HEK293 (cell line): ENCODE measurements at regions not wholly inside any gene's neighbourhood (a gene's known extent, or its start where the extent isn't known, plus 50 kb on each side); places are given as distances from the start of the nearest gene placed in this dataset.

ENCODE experiments used
- CTCF ChIA-PET: fragments of 350-600 bp; formaldehyde crosslinking; extraction: SDS; loops from one replicate; lab custom pipeline; 2021; ENCODE audit warnings: antibody characterized with exemption; lab: Yijun Ruan, JAX
- POLR2A ChIA-PET: fragments of 300-600 bp; formaldehyde crosslinking; extraction: SDS; loops from one replicate; lab custom pipeline; 2020; ENCODE audit warnings: antibody characterized with exemption, inconsistent platforms; lab: Yijun Ruan, JAX
- H3K27ac ChIP-seq: fragments of 200-500 bp; sonication (Bioruptor generic); 2 replicates; pipeline ENCODE4 v1.5.1; 2014; ENCODE audit warnings: low read depth, low read length, control low read depth, inconsistent platforms; ENCODE audit errors: extremely low read depth
- H3K36me3 ChIP-seq, 2 experiments: fragments of 200-500 bp in 1 of 2; sonication (Bioruptor generic) in 1 of 2; 1 replicate in 1 of 2; 2 replicates in 1 of 2; pipeline ENCODE4 v1.5.1; 2014 to 2017; ENCODE audit warnings: inconsistent platforms in 2 of 2, low read length in 2 of 2; ENCODE audit not compliant: control insufficient read depth in 2 of 2, insufficient read depth in 1 of 2
- H3K4me1 ChIP-seq: fragments of 200-500 bp; sonication (Bioruptor generic); 2 replicates; pipeline ENCODE4 v1.5.1; 2014; ENCODE audit warnings: mild to moderate bottlenecking, low read length, inconsistent platforms; ENCODE audit not compliant: control insufficient read depth, insufficient read depth
- H3K4me3 ChIP-seq: 2 replicates; pipeline ENCODE4 v1.5.1; 2011; ENCODE audit warnings: low read depth, mild to moderate bottlenecking, control low read depth, low read length, moderate library complexity
- H3K9me3 ChIP-seq: fragments of 200-500 bp; sonication (Bioruptor generic); 2 replicates; pipeline ENCODE4 v1.5.1; 2014; ENCODE audit warnings: low read depth, low read length, inconsistent platforms; ENCODE audit not compliant: control insufficient read depth, insufficient read depth
- BCL11A ChIP-seq: fragments of 450-650 bp; formaldehyde crosslinking; IDR thresholded peaks from 2 replicates; pipeline ENCODE4 v1.5.1; 2016; ENCODE audit warnings: low read depth, missing biosample characterization, missing genetic modification characterization
- HOXC10 ChIP-seq: sonication (generic); formaldehyde crosslinking; IDR thresholded peaks from 2 replicates; pipeline ENCODE4 v1.8.1; 2023; ENCODE audit warnings: mild to moderate bottlenecking, missing genetic modification reagents
- KLF10 ChIP-seq: fragments of 450-650 bp; IDR thresholded peaks from 2 replicates; pipeline ENCODE4 v1.5.1; 2018; ENCODE audit warnings: missing biosample characterization, mild to moderate bottlenecking, missing genetic modification characterization
- KLF7 ChIP-seq: fragments of 450-650 bp; formaldehyde crosslinking; IDR thresholded peaks from 2 replicates; pipeline ENCODE4 v1.5.1; 2016; ENCODE audit warnings: missing biosample characterization, missing genetic modification characterization, borderline replicate concordance
- MEIS1 ChIP-seq: sonication (generic); formaldehyde crosslinking; IDR thresholded peaks from 2 replicates; pipeline ENCODE4 v1.8.1; 2022; ENCODE audit warnings: missing genetic modification reagents, mild to moderate bottlenecking, borderline replicate concordance
- RBAK ChIP-seq: fragments of 450-650 bp; formaldehyde crosslinking; IDR thresholded peaks from 2 replicates; pipeline ENCODE4 v1.5.1; 2016; ENCODE audit warnings: missing biosample characterization, missing genetic modification characterization
- YY1 ChIP-seq: fragments of 450-650 bp; formaldehyde crosslinking; IDR thresholded peaks from 2 replicates; pipeline ENCODE4 v1.5.1; 2018; ENCODE audit warnings: missing biosample characterization, missing genetic modification characterization
- YY2 ChIP-seq: fragments of 450-650 bp; formaldehyde crosslinking; IDR thresholded peaks from 2 replicates; pipeline ENCODE4 v1.5.1; 2016; ENCODE audit warnings: missing biosample characterization, missing genetic modification characterization
- ZNF138 ChIP-seq: fragments of 450-650 bp; formaldehyde crosslinking; IDR thresholded peaks from 2 replicates; pipeline ENCODE4 v1.5.1; 2016; ENCODE audit warnings: missing biosample characterization, missing genetic modification characterization, borderline replicate concordance
- ZNF23 ChIP-seq: fragments of 450-650 bp; formaldehyde crosslinking; IDR thresholded peaks from 2 replicates; pipeline ENCODE4 v1.5.1; 2016; ENCODE audit warnings: missing biosample characterization, missing genetic modification characterization, borderline replicate concordance
- ZNF426 ChIP-seq: fragments of 450-650 bp; formaldehyde crosslinking; IDR thresholded peaks from 2 replicates; pipeline ENCODE4 v1.5.1; 2017; ENCODE audit warnings: missing biosample characterization, missing genetic modification characterization, mild to moderate bottlenecking, inconsistent platforms, moderate library complexity
- ZNF433 ChIP-seq: fragments of 450-650 bp; formaldehyde crosslinking; IDR thresholded peaks from 2 replicates; pipeline ENCODE4 v1.5.1; 2016; ENCODE audit warnings: missing biosample characterization, missing genetic modification characterization, low read depth
- ZNF510 ChIP-seq: fragments of 450-650 bp; formaldehyde crosslinking; IDR thresholded peaks from 2 replicates; pipeline ENCODE4 v1.5.1; 2018; ENCODE audit warnings: mild to moderate bottlenecking, missing genetic modification characterization, missing biosample characterization; ENCODE audit not compliant: insufficient replicate concordance
- ZNF514 ChIP-seq: fragments of 450-650 bp; formaldehyde crosslinking; IDR thresholded peaks from 2 replicates; pipeline ENCODE4 v1.5.1; 2016; ENCODE audit warnings: missing biosample characterization, missing genetic modification characterization
- ZNF548 ChIP-seq: fragments of 450-650 bp; formaldehyde crosslinking; IDR thresholded peaks from 2 replicates; pipeline ENCODE4 v1.5.1; 2016; ENCODE audit warnings: missing biosample characterization, missing genetic modification characterization
- ZNF549 ChIP-seq: fragments of 450-650 bp; IDR thresholded peaks from 2 replicates; pipeline ENCODE4 v1.5.1; 2018; ENCODE audit warnings: missing biosample characterization, missing genetic modification characterization, mild to moderate bottlenecking, inconsistent platforms, moderate library complexity
- ZNF610 ChIP-seq: fragments of 450-650 bp; formaldehyde crosslinking; IDR thresholded peaks from 2 replicates; pipeline ENCODE4 v1.5.1; 2016; ENCODE audit warnings: missing biosample characterization, missing genetic modification characterization, borderline replicate concordance
- ZNF621 ChIP-seq: fragments of 450-650 bp; formaldehyde crosslinking; IDR thresholded peaks from 2 replicates; pipeline ENCODE4 v1.5.1; 2017; ENCODE audit warnings: missing biosample characterization, missing genetic modification characterization
- ZNF629 ChIP-seq: fragments of 450-650 bp; formaldehyde crosslinking; IDR thresholded peaks from 2 replicates; pipeline ENCODE4 v1.5.1; 2017; ENCODE audit warnings: missing biosample characterization, missing genetic modification characterization
- ZSCAN23 ChIP-seq: fragments of 450-650 bp; formaldehyde crosslinking; IDR thresholded peaks from 2 replicates; pipeline ENCODE4 v1.5.1; 2016; ENCODE audit warnings: missing biosample characterization, missing genetic modification characterization
- TF ChIP-seq, protein P1 (sequence below): fragments of 450-650 bp; formaldehyde crosslinking; conservative IDR thresholded peaks from 2 replicates; pipeline ENCODE4 v1.5.1; 2016; ENCODE audit warnings: low read depth, missing biosample characterization, missing genetic modification characterization
- TF ChIP-seq, protein P2 (sequence below): fragments of 450-650 bp; formaldehyde crosslinking; IDR thresholded peaks from 2 replicates; pipeline ENCODE4 v1.5.1; 2016; ENCODE audit warnings: missing biosample characterization, missing genetic modification characterization
- TF ChIP-seq, protein P3 (sequence below): fragments of 450-650 bp; formaldehyde crosslinking; IDR thresholded peaks from 2 replicates; pipeline ENCODE4 v1.5.1; 2016; ENCODE audit warnings: missing biosample characterization, missing genetic modification characterization
- TF ChIP-seq, protein P4 (sequence below): fragments of 450-650 bp; formaldehyde crosslinking; IDR thresholded peaks from 2 replicates; pipeline ENCODE4 v1.5.1; 2016; ENCODE audit warnings: missing biosample characterization, missing genetic modification characterization
- TF ChIP-seq, protein P5 (sequence below): fragments of 450-650 bp; formaldehyde crosslinking; IDR thresholded peaks from 2 replicates; pipeline ENCODE4 v1.5.1; 2016; ENCODE audit warnings: missing biosample characterization, missing genetic modification characterization

DNA sequence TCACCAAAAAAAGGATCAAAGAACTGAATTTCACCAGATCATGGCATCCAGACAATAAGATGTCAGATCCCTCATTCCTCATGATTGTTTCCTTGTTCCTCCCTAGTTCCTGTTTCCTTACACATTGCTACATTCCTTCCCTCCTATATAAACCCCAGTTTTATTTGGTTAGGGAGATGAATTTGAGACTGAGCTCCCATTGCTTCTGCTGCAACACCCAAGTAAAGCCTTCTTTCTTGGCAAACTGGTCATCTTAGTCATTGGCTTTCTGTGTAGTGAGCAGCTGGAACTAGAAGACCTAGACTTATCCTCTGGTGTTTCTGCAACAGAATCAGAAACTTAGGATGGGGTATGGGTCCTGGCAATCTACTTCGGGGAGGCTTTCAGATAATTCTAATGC is 217.9 kb downstream of the NOVA1 start:
- TF ChIP-seq, protein P1, sequence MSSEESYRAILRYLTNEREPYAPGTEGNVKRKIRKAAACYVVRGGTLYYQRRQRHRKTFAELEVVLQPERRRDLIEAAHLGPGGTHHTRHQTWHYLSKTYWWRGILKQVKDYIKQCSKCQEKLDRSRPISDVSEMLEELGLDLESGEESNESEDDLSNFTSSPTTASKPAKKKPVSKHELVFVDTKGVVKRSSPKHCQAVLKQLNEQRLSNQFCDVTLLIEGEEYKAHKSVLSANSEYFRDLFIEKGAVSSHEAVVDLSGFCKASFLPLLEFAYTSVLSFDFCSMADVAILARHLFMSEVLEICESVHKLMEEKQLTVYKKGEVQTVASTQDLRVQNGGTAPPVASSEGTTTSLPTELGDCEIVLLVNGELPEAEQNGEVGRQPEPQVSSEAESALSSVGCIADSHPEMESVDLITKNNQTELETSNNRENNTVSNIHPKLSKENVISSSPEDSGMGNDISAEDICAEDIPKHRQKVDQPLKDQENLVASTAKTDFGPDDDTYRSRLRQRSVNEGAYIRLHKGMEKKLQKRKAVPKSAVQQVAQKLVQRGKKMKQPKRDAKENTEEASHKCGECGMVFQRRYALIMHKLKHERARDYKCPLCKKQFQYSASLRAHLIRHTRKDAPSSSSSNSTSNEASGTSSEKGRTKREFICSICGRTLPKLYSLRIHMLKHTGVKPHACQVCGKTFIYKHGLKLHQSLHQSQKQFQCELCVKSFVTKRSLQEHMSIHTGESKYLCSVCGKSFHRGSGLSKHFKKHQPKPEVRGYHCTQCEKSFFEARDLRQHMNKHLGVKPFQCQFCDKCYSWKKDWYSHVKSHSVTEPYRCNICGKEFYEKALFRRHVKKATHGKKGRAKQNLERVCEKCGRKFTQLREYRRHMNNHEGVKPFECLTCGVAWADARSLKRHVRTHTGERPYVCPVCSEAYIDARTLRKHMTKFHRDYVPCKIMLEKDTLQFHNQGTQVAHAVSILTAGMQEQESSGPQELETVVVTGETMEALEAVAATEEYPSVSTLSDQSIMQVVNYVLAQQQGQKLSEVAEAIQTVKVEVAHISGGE (tag by site-specific recombination), result no peak
- no peak for TF ChIP-seq ZNF549 (tag by site-specific recombination)
- no peak for TF ChIP-seq ZSCAN23
- no peak for TF ChIP-seq ZNF629 (tag by site-specific recombination)
- TF ChIP-seq BCL11A (tag by site-specific recombination), result no peak
- TF ChIP-seq HOXC10 (CRISPR knock-in tag), result no peak
- TF ChIP-seq KLF10 (tag by site-specific recombination), result no peak
- no peak for TF ChIP-seq MEIS1
- TF ChIP-seq YY1 (tag by site-specific recombination), result no peak
- no peak for TF ChIP-seq KLF7 (tag by site-specific recombination)
- no peak for TF ChIP-seq RBAK (tag by site-specific recombination)
- no peak for TF ChIP-seq ZNF510 (tag by site-specific recombination)
- no peak for TF ChIP-seq ZNF548
- TF ChIP-seq, protein P2, sequence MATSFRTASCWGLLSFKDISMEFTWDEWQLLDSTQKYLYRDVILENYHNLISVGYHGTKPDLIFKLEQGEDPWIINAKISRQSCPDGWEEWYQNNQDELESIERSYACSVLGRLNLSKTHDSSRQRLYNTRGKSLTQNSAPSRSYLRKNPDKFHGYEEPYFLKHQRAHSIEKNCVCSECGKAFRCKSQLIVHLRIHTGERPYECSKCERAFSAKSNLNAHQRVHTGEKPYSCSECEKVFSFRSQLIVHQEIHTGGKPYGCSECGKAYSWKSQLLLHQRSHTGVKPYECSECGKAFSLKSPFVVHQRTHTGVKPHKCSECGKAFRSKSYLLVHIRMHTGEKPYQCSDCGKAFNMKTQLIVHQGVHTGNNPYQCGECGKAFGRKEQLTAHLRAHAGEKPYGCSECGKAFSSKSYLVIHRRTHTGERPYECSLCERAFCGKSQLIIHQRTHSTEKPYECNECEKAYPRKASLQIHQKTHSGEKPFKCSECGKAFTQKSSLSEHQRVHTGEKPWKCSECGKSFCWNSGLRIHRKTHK (tag by site-specific recombination), result no peak
- TF ChIP-seq, protein P3, sequence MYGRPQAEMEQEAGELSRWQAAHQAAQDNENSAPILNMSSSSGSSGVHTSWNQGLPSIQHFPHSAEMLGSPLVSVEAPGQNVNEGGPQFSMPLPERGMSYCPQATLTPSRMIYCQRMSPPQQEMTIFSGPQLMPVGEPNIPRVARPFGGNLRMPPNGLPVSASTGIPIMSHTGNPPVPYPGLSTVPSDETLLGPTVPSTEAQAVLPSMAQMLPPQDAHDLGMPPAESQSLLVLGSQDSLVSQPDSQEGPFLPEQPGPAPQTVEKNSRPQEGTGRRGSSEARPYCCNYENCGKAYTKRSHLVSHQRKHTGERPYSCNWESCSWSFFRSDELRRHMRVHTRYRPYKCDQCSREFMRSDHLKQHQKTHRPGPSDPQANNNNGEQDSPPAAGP (tag by site-specific recombination), result no peak
- TF ChIP-seq ZNF23 (tag by site-specific recombination), result no peak
- TF ChIP-seq, protein P4, sequence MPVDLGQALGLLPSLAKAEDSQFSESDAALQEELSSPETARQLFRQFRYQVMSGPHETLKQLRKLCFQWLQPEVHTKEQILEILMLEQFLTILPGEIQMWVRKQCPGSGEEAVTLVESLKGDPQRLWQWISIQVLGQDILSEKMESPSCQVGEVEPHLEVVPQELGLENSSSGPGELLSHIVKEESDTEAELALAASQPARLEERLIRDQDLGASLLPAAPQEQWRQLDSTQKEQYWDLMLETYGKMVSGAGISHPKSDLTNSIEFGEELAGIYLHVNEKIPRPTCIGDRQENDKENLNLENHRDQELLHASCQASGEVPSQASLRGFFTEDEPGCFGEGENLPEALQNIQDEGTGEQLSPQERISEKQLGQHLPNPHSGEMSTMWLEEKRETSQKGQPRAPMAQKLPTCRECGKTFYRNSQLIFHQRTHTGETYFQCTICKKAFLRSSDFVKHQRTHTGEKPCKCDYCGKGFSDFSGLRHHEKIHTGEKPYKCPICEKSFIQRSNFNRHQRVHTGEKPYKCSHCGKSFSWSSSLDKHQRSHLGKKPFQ (tag by site-specific recombination), result no peak
- ChIA-PET CTCF (interaction anchor here (0.7 kb wide), 1 partner anchor 1228 kb away, joined by 3 read pairs; no protein-coding TSS in a partner anchor), POLR2A (no interaction called here)
- H3K9me3 ChIP-seq, result no peaks in the 10 kb centered on the region
- H3K4me1 ChIP-seq, result no peaks in the 10 kb centered on the region
- no peak overlapping the region for H3K4me3 ChIP-seq
- no peaks in the 10 kb centered on the region for H3K36me3 ChIP-seq
- H3K27ac ChIP-seq, result no peak overlapping the region

DNA sequence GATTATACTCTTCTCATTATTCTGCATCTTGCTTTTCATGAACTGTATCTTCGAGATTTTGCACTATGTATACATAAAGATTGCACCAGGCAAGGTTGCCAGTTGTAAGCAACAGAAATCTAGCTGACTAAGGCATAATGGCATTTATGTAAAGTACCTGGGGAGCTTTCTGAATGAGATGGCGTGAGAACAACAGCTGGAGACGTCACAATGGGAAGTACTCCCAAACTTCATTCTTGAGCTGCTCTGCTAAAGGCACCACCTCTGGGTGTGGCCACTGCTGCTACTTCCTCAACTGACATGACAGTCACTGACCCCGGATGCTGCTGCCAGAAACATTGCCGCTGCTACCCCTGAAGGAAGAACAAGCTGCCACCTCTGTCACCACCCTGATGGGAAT is 220.7 kb downstream of the NOVA1 start:
- no peaks in the 10 kb centered on the region for H3K36me3 ChIP-seq
- no peaks in the 10 kb centered on the region for H3K9me3 ChIP-seq
- H3K4me1 ChIP-seq, result no peaks in the 10 kb centered on the region
- H3K27ac ChIP-seq, result no peak overlapping the region
- H3K4me3 ChIP-seq, result no peak overlapping the region
- CTCF ChIA-PET, result interaction anchor here (0.5 kb wide), 1 partner anchor 26 kb away, joined by 3 read pairs; no protein-coding TSS in a partner anchor
- POLR2A ChIA-PET, result no interaction called here
- TF ChIP-seq ZNF433 (tag by site-specific recombination) (no peak), KLF7 (tag by site-specific recombination) (no peak), ZNF621 (tag by site-specific recombination) (no peak), HOXC10 (CRISPR knock-in tag) (no peak), ZNF610 (no peak), ZNF514 (tag by site-specific recombination) (no peak), ZNF549 (tag by site-specific recombination) (no peak), ZNF426 (tag by site-specific recombination) (no peak), ZNF138 (tag by site-specific recombination) (no peak), YY2 (tag by site-specific recombination) (no peak)
- TF ChIP-seq, protein P4 (tag by site-specific recombination), result no peak
- TF ChIP-seq, protein P5, sequence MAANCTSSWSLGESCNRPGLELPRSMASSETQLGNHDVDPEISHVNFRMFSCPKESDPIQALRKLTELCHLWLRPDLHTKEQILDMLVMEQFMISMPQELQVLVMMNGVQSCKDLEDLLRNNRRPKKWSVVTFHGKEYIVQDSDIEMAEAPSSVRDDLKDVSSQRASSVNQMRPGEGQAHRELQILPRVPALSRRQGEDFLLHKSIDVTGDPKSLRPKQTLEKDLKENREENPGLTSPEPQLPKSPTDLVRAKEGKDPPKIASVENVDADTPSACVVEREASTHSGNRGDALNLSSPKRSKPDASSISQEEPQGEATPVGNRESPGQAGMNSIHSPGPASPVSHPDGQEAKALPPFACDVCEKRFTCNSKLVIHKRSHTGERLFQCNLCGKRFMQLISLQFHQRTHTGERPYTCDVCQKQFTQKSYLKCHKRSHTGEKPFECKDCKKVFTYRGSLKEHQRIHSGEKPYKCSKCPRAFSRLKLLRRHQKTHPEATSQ (tag by site-specific recombination), result no peak
